MM.1S (cell line): ENCODE measurements at regions not wholly inside any gene's neighbourhood (a gene's known extent, or its start where the extent isn't known, plus 50 kb on each side); places are given as distances from the start of the nearest gene placed in this dataset.

Source experiments
- CTCF ChIP-seq: fragments of 300-600 bp; sonication (generic); IDR thresholded peaks from 2 replicates; pipeline ENCODE4 v1.5.1; 2016; ENCODE audit warnings: antibody characterized with exemption, low read length, mixed read lengths
- EZH2 ChIP-seq: fragments of 300-600 bp; sonication (generic); optimal IDR thresholded peaks from 2 replicates; pipeline ENCODE3; 2017; ENCODE audit warnings: low read depth, mild to moderate bottlenecking, antibody characterized with exemption, low read length, mixed read lengths
- EZH2phosphoT487 ChIP-seq: fragments of 300-600 bp; sonication (generic); IDR thresholded peaks from 2 replicates; pipeline ENCODE4 v1.6.1; 2018; ENCODE audit warnings: antibody characterized with exemption, low read length

GRCh38 chr6:48419992-48420391 is 309.0 kb upstream of the PTCHD4 start:
- TF ChIP-seq CTCF (no peak), EZH2 (no peak), EZH2phosphoT487 (no peak)
